OCI-LY7 (cell line): ENCODE measurements at regions not wholly inside any gene's neighbourhood (a gene's known extent, or its start where the extent isn't known, plus 50 kb on each side); places are given as distances from the start of the nearest gene placed in this dataset.

Experiments used
- BruUV-seq: library from RNA; stranded (reverse); fragments of 400-500 nt; replicated peaks from 2 replicates; lab custom pipeline; 2021; lab: Mats Ljungman, UMichigan
- CTCF ChIA-PET: fragments of 300-600 bp; sonication (Branson Sonifier 250); formaldehyde crosslinking; loops from one replicate; lab custom pipeline; 2022; ENCODE audit warnings: antibody characterized with exemption; ENCODE audit not compliant: unreplicated experiment; lab: Charles Lee
- POLR2A ChIA-PET: fragments of 300-600 bp; sonication (Branson Sonifier 250); formaldehyde crosslinking; loops from one replicate; lab custom pipeline; 2022; ENCODE audit warnings: antibody characterized with exemption; lab: Charles Lee
- DNase-seq: peaks from one replicate; pipeline ENCODE4 v3.0.0-alpha.2; 2015; ENCODE audit warnings: low spot score
- H2AFZ ChIP-seq: fragments of 200-600 bp; sonication (generic), shearing (Covaris generic); 2 replicates; pipeline ENCODE4 v1.6.1; 2014; ENCODE audit warnings: mild to moderate bottlenecking, antibody characterized with exemption, low read length, moderate library complexity
- H3K27ac ChIP-seq: fragments of 200-600 bp; sonication (generic); 2 replicates; pipeline ENCODE4 v1.5.1; 2014; ENCODE audit warnings: mixed run types, low read depth, mild to moderate bottlenecking, moderate library complexity, low read length, inconsistent platforms; ENCODE audit not compliant: poor library complexity, severe bottlenecking
- H3K36me3 ChIP-seq: fragments of 200-600 bp; sonication (generic); 2 replicates; pipeline ENCODE4 v1.6.1; 2014; ENCODE audit warnings: mild to moderate bottlenecking, antibody characterized with exemption, low read length, moderate library complexity, mixed read lengths; ENCODE audit not compliant: insufficient read depth
- H3K4me1 ChIP-seq: fragments of 200-600 bp; sonication (generic); 2 replicates; pipeline ENCODE4 v1.5.1; 2014; ENCODE audit warnings: mild to moderate bottlenecking, low read length; ENCODE audit not compliant: insufficient read depth, poor library complexity, severe bottlenecking
- H3K4me2 ChIP-seq: fragments of 200-600 bp; sonication (generic); 2 replicates; pipeline ENCODE4 v1.6.1; 2014; ENCODE audit warnings: mild to moderate bottlenecking, low read length
- H3K4me3 ChIP-seq: fragments of 200-600 bp; sonication (generic); 2 replicates; pipeline ENCODE4 v1.5.1; 2014; ENCODE audit warnings: mild to moderate bottlenecking, low read depth, low read length; ENCODE audit not compliant: poor library complexity, severe bottlenecking
- H3K79me2 ChIP-seq: fragments of 200-600 bp; sonication (generic); 2 replicates; pipeline ENCODE4 v1.6.1; 2016; ENCODE audit warnings: low read depth, mild to moderate bottlenecking, low read length, moderate library complexity, mixed read lengths; ENCODE audit not compliant: insufficient read depth
- H3K9me2 ChIP-seq: fragments of 200-600 bp; sonication (generic); 2 replicates; pipeline ENCODE4 v1.6.1; 2016; ENCODE audit warnings: mild to moderate bottlenecking, low read length, mixed read lengths; ENCODE audit not compliant: insufficient read depth
- H3K9me3 ChIP-seq: fragments of 200-600 bp; sonication (generic); 2 replicates; pipeline ENCODE4 v1.6.1; 2014; ENCODE audit warnings: mild to moderate bottlenecking, mixed run types, low read length, mixed read lengths
- H4K20me1 ChIP-seq: fragments of 200-600 bp; sonication (generic); 2 replicates; pipeline ENCODE4 v1.6.1; 2014; ENCODE audit warnings: mild to moderate bottlenecking, antibody characterized with exemption, low read length, moderate library complexity, mixed read lengths; ENCODE audit not compliant: insufficient read depth
- EZH2phosphoT487 ChIP-seq: fragments of 200-600 bp; sonication (generic); IDR thresholded peaks from 2 replicates; pipeline ENCODE4 v1.6.1; 2018; ENCODE audit warnings: low read depth, borderline replicate concordance, mild to moderate bottlenecking, mixed run types, antibody characterized with exemption, low read length, moderate library complexity, mixed read lengths
- intact Hi-C: fragments of 100-400 bp; cut with micrococcal nuclease; formaldehyde crosslinking; loops from one replicate; pipeline ENCODE4 v1.10.0; 2022; ENCODE audit not compliant: unreplicated experiment
- TF ChIP-seq, protein P1 (sequence below): fragments of 200-600 bp; sonication (generic); conservative IDR thresholded peaks from 2 replicates; pipeline ENCODE4 v1.5.1; 2014; ENCODE audit warnings: mild to moderate bottlenecking, antibody characterized with exemption, low read length, moderate library complexity, mixed read lengths

DNA sequence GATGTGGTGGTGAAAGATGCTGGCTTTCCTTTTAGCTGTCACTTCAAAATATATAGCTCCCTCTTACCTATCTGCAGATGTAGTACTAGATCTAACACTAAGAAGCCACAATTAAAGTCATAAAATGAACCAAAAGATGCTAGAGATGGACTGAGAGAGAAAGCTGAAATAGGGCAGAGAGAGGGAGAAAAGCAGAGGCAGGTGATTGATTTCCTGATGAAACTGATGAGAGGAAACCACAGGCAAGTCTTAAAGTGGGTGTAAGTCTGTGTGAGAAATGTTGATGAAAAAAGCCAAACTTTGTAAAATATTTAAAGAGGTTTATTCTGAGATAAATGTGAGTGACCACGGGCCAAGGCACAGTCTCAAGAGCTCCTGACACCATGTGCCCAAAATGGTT, 194.3 kb upstream of the MBL2 start:
- intact Hi-C loops: no loop called here
- TF ChIP-seq, protein P1, sequence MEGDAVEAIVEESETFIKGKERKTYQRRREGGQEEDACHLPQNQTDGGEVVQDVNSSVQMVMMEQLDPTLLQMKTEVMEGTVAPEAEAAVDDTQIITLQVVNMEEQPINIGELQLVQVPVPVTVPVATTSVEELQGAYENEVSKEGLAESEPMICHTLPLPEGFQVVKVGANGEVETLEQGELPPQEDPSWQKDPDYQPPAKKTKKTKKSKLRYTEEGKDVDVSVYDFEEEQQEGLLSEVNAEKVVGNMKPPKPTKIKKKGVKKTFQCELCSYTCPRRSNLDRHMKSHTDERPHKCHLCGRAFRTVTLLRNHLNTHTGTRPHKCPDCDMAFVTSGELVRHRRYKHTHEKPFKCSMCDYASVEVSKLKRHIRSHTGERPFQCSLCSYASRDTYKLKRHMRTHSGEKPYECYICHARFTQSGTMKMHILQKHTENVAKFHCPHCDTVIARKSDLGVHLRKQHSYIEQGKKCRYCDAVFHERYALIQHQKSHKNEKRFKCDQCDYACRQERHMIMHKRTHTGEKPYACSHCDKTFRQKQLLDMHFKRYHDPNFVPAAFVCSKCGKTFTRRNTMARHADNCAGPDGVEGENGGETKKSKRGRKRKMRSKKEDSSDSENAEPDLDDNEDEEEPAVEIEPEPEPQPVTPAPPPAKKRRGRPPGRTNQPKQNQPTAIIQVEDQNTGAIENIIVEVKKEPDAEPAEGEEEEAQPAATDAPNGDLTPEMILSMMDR: no peak
- no peak for TF ChIP-seq EZH2phosphoT487
- no peak for DNase-seq
- no peak overlapping the region for H3K4me3 ChIP-seq
- no peaks in the 10 kb centered on the region for H3K9me2 ChIP-seq
- no peak overlapping the region for H3K27ac ChIP-seq
- H3K36me3 ChIP-seq: no peaks in the 10 kb centered on the region
- H4K20me1 ChIP-seq: no peaks in the 10 kb centered on the region
- 0 out of 2 replicates have a peak overlapping the region, but pooled peaks have one; percentile 61 for H3K4me2 ChIP-seq
- peaks cover 25% of the 10 kb centered on the region for H3K4me1 ChIP-seq
- ChIA-PET POLR2A (interaction anchor here (1.0 to 1.2 kb wide), 2 partner anchors 9 to 19 kb away, joined by 4 to 5 read pairs; no protein-coding TSS in a partner anchor), CTCF (interaction anchor here (0.9 kb wide), 1 partner anchor 15 kb away, joined by 3 read pairs; no protein-coding TSS in a partner anchor)
- BruUV-seq: no TSS peak
- H2AFZ ChIP-seq: peak overlapping the region; percentile 63; the same call in 1 of the 2 replicates
- H3K9me3 ChIP-seq: no peaks in the 10 kb centered on the region
- H3K79me2 ChIP-seq: no peaks in the 10 kb centered on the region

DNA sequence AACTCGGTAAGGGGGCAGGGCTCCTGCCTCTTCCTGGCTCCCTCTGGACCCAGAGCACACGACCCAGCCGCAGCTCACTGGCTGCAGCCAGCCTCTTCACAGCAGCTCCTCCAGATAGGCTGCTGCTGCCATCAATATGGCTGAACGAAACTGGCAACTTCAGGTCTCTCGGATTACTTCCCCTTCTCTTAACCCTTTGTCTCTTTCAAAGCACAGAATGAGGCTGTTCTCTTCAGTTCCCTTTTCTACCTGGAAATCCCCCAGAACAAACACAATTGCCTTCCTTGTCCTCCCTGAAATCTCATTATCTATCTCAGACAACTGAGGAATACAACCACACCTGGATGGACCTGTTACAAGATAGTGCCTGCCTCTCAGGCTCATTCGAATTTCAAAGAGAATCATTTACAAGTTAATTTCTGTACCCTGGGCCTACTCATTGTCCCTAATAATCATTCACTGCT, 193.4 kb upstream of the MBL2 start:
- Histone ChIP-seq H4K20me1 (no peaks in the 10 kb centered on the region), H3K27ac (peak overlapping the region; percentile 71), H3K36me3 (no peaks in the 10 kb centered on the region), H3K9me3 (no peaks in the 10 kb centered on the region), H3K9me2 (no peaks in the 10 kb centered on the region), H3K4me3 (peak overlapping the region; percentile 25), H3K79me2 (no peaks in the 10 kb centered on the region), H3K4me1 (peaks cover 25% of the 10 kb centered on the region), H2AFZ (peak overlapping the region; percentile 96), H3K4me2 (peak overlapping the region; percentile 61)
- ChIA-PET POLR2A (interaction anchor here (0.9 kb wide), 1 partner anchor 8 kb away, joined by 3 read pairs; no protein-coding TSS in a partner anchor), CTCF (no interaction called here)
- no peak for TF ChIP-seq EZH2phosphoT487
- TF ChIP-seq, protein P1: no peak
- peak; percentile 88 for DNase-seq
- BruUV-seq: no TSS peak
- intact Hi-C loops: no loop called here

DNA sequence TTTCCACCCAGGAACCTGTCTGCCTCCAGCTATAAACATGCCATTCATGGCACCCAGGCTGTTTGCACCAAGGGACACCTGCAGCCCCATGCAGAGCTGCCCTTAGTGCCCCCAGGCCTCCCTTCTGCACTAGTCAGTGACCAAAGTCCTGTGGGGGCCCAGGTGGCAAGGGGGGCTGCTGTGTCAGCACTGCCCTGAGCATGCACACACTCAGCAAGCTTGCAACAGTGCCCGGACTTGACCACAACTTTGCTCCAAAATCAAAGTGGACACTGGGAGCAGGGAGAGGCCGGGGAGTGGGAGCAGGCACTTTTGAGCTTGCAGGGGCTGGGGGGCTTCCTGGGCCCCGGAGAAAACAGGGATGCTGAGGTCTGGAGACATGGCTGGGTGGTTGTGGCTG, 192.9 kb upstream of the MBL2 start:
- no peaks in the 10 kb centered on the region for H4K20me1 ChIP-seq
- no peak for TF ChIP-seq EZH2phosphoT487
- TF ChIP-seq, protein P1: no peak
- H3K9me2 ChIP-seq: no peaks in the 10 kb centered on the region
- no peaks in the 10 kb centered on the region for H3K79me2 ChIP-seq
- intact Hi-C loops: no loop called here
- H3K27ac ChIP-seq: peak overlapping the region; percentile 71
- no peaks in the 10 kb centered on the region for H3K9me3 ChIP-seq
- DNase-seq: no peak
- no TSS peak for BruUV-seq
- H3K4me1 ChIP-seq: peaks cover 25% of the 10 kb centered on the region
- H3K36me3 ChIP-seq: no peaks in the 10 kb centered on the region
- H3K4me3 ChIP-seq: peak overlapping the region; percentile 25
- peak overlapping the region; percentile 96 for H2AFZ ChIP-seq
- CTCF ChIA-PET: interaction anchor here (1.8 kb wide), 1 partner anchor 14 kb away, joined by 4 read pairs; no protein-coding TSS in a partner anchor
- H3K4me2 ChIP-seq: peak overlapping the region; percentile 61
- POLR2A ChIA-PET: interaction anchor here (0.5 to 1.1 kb wide), 4 partner anchors 8 to 848 kb away, joined by 3 read pairs; no protein-coding TSS in a partner anchor
